ENCODE measurements at regions not wholly inside any gene's neighbourhood (a gene's known extent, or its start where the extent isn't known, plus 50 kb on each side); places are given as distances from the start of the nearest gene placed in this dataset.

DNA sequence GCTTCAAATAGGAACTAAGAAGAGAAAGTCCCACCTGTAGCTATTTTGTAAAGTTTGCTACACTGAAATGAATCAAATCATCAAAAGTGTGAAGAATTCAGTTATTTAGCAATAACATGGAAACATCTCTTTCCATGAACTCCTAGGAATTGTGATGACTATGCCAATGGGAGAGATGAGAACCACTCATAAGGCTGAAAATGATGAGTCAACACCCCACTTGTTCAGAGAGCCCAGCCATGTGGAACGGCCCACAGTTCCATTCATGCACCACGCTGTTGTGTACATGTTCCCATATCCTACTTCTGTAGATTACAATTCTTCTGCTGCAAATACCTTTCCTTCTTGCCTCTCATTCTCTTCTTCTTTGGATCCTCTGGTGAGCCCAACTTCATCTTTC, 645.5 kb upstream of the ID2 start:
- TF ChIP-seq SUZ12 (IDR thresholded peaks at IDR 0.05; ENCODE audit: extremely low read depth, insufficient read depth, insufficient read length) (no peak), YY1 (IDR thresholded peaks at IDR 0.05; ENCODE audit: insufficient read depth, insufficient read length) (no peak), ZNF274 (IDR thresholded peaks at IDR 0.05; ENCODE audit: low read depth, low read length) (no peak)
- H3K9ac ChIP-seq (ENCODE audit: insufficient read length, low read depth): no peak overlapping the region
- no peak overlapping the region for H3K4me3 ChIP-seq (ENCODE audit: insufficient read length, low read depth)
- H3K36me3 ChIP-seq (ENCODE audit: insufficient read depth, insufficient read length, low read length): no peaks in the 10 kb centered on the region
- no peak for DNase-seq (ENCODE audit: low read depth, low spot score)
- no peaks in the 10 kb centered on the region for H3K27me3 ChIP-seq (ENCODE audit: insufficient read depth, insufficient read length)
- H3K4me1 ChIP-seq (ENCODE audit: insufficient read depth, insufficient read length): no peaks in the 10 kb centered on the region
- H3K9me3 ChIP-seq (ENCODE audit: insufficient read depth, low read length): no peaks in the 10 kb centered on the region

DNA sequence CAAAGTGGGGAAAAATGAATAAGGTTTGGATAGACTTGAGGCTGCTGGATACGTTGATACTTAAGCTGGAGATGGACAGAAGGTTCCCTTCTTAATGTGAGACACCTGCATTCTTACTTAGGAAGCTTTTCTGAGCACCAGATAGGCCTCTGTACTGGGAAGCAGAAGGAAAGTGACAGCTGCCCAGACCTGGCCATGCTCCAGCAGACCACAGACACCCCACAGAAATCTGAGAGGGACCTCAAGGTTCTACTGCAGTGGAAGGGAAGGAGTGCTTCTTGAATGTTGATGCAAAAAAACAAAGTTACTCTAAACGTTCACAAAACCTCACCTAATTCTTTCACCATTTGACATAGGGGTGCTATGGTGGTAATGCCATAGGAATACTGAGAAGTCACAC, 642.1 kb upstream of the ID2 start:
- TF ChIP-seq SUZ12 (IDR thresholded peaks at IDR 0.05; ENCODE audit: extremely low read depth, insufficient read depth, insufficient read length) (no peak), YY1 (IDR thresholded peaks at IDR 0.05; ENCODE audit: insufficient read depth, insufficient read length) (no peak), ZNF274 (IDR thresholded peaks at IDR 0.05; ENCODE audit: low read depth, low read length) (no peak)
- no peaks in the 10 kb centered on the region for H3K27me3 ChIP-seq (ENCODE audit: insufficient read depth, insufficient read length)
- H3K4me1 ChIP-seq (ENCODE audit: insufficient read depth, insufficient read length): no peaks in the 10 kb centered on the region
- H3K4me3 ChIP-seq (ENCODE audit: insufficient read length, low read depth): no peak overlapping the region
- no peaks in the 10 kb centered on the region for H3K36me3 ChIP-seq (ENCODE audit: insufficient read depth, insufficient read length, low read length)
- no peaks in the 10 kb centered on the region for H3K9me3 ChIP-seq (ENCODE audit: insufficient read depth, low read length)
- H3K9ac ChIP-seq (ENCODE audit: insufficient read length, low read depth): no peak overlapping the region
- DNase-seq (ENCODE audit: low read depth, low spot score): no peak

DNA sequence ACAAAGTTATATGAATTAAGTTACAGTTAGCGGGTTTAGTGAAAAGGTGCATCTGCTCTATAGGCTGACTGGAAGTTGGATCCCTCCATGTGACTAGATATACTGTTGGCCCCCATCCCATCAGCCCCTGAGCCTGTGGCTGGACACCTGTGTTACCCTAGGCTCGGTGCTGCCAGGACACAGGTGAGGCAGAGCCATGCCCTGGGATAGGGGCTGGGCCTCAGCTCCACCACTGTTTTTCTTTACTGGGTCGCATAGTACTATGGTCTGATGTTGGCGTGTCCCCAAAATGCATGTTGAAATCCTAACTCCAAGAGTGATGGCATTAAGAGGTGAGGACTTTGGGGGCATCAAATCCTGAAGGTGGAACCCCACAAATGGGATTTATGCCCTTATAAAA, 638.6 kb upstream of the ID2 start:
- no peak overlapping the region for H3K4me3 ChIP-seq (ENCODE audit: insufficient read length, low read depth)

DNA sequence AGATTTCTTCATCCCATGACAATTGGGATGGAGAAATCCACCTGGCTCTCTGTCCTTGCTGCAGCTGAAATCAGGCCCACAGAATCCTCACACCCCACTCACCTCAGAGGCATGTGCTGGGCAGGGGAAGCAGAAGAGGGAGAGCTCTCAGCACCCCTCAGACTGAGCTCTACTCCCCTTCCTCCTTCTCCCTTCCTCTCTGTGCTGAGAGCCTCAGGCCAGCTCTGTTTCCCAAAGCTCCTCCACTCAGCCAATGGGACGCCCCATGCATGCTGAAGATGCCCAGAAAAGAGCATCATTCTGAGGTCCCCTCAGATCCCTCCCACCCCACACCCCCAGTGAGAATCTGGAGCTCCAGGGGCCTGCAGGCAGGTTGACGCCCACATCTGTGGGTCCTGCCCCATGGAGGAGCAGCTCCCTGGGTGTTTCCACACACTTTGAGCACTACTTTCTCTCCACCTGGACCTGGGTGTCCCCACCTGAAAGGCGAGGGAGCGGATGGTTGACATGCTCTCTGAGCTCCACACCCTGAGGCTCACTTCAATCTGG, 637.7 kb upstream of the ID2 start:
- DNase-seq (ENCODE audit: low read depth, low spot score): no peak
- H3K27me3 ChIP-seq (ENCODE audit: insufficient read depth, insufficient read length): no peaks in the 10 kb centered on the region
- H3K4me3 ChIP-seq (ENCODE audit: insufficient read length, low read depth): no peak overlapping the region
- no peaks in the 10 kb centered on the region for H3K36me3 ChIP-seq (ENCODE audit: insufficient read depth, insufficient read length, low read length)
- TF ChIP-seq SUZ12 (IDR thresholded peaks at IDR 0.05; ENCODE audit: extremely low read depth, insufficient read depth, insufficient read length): no peak
- no peak for TF ChIP-seq YY1 (IDR thresholded peaks at IDR 0.05; ENCODE audit: insufficient read depth, insufficient read length)
- no peak for TF ChIP-seq ZNF274 (IDR thresholded peaks at IDR 0.05; ENCODE audit: low read depth, low read length)
- H3K4me1 ChIP-seq (ENCODE audit: insufficient read depth, insufficient read length): no peaks in the 10 kb centered on the region
- H3K9me3 ChIP-seq (ENCODE audit: insufficient read depth, low read length): no peaks in the 10 kb centered on the region
- H3K9ac ChIP-seq (ENCODE audit: insufficient read length, low read depth): no peak overlapping the region

More for the DNA sequence above, 638.6 kb upstream of the ID2 start:
- H3K9ac ChIP-seq (ENCODE audit: insufficient read length, low read depth): no peak overlapping the region
- no peak for TF ChIP-seq YY1 (IDR thresholded peaks at IDR 0.05; ENCODE audit: insufficient read depth, insufficient read length)
- TF ChIP-seq ZNF274 (IDR thresholded peaks at IDR 0.05; ENCODE audit: low read depth, low read length): no peak
- TF ChIP-seq SUZ12 (IDR thresholded peaks at IDR 0.05; ENCODE audit: extremely low read depth, insufficient read depth, insufficient read length): no peak
- H3K9me3 ChIP-seq (ENCODE audit: insufficient read depth, low read length): no peaks in the 10 kb centered on the region
- DNase-seq (ENCODE audit: low read depth, low spot score): no peak
- H3K27me3 ChIP-seq (ENCODE audit: insufficient read depth, insufficient read length): no peaks in the 10 kb centered on the region
- H3K36me3 ChIP-seq (ENCODE audit: insufficient read depth, insufficient read length, low read length): no peaks in the 10 kb centered on the region
- no peaks in the 10 kb centered on the region for H3K4me1 ChIP-seq (ENCODE audit: insufficient read depth, insufficient read length)

DNA sequence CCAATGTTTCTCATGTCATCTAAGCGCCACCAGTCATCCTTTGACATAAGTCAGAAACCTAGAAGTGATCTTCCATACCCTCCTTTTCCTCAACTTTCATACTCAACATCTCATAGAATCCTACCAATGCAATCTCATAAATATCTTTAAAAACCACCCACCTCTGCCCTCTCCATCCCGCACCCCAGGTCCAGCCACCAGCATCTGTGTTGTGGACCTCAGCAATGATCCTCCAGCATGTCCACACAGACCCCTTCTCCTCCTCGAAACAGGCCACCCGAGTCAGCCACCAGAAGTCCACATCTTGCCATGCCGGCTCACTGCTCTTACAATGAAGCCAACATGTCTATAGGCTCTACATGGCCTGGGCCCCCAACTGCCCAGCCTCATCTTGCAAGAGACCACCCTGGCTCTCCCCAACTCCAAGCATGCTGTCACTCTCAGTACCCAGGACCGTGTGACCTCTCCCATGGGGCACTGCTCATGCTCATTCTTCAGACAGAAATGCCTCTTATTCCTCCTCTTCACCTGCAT, 636.7 kb upstream of the ID2 start:
- no peaks in the 10 kb centered on the region for H3K36me3 ChIP-seq (ENCODE audit: insufficient read depth, insufficient read length, low read length)
- DNase-seq (ENCODE audit: low read depth, low spot score): no peak
- no peak for TF ChIP-seq YY1 (IDR thresholded peaks at IDR 0.05; ENCODE audit: insufficient read depth, insufficient read length)
- TF ChIP-seq SUZ12 (IDR thresholded peaks at IDR 0.05; ENCODE audit: extremely low read depth, insufficient read depth, insufficient read length): no peak
- H3K27me3 ChIP-seq (ENCODE audit: insufficient read depth, insufficient read length): no peaks in the 10 kb centered on the region
- no peaks in the 10 kb centered on the region for H3K9me3 ChIP-seq (ENCODE audit: insufficient read depth, low read length)
- no peak overlapping the region for H3K4me3 ChIP-seq (ENCODE audit: insufficient read length, low read depth)
- H3K4me1 ChIP-seq (ENCODE audit: insufficient read depth, insufficient read length): no peaks in the 10 kb centered on the region
- H3K9ac ChIP-seq (ENCODE audit: insufficient read length, low read depth): no peak overlapping the region

DNA sequence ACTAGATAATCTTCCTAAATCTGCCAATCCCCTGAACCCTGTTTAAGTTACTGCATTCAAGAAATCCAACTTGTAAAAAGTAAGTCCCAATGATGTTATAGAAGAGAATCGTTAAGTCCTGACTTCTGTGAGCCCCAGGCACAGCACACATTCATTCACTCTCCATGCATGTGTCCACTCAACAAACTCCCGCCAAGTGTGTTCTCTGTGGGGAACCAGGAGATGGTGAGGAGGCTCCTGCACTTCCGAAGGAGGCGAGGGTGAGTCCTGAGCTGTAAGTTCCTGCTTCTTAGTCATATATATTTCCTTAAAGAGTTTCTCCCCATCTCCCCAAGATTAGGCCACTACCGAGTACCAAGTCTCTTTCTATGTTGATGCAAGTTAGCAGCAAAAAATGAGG, 635.0 kb upstream of the ID2 start:
- no peak for DNase-seq (ENCODE audit: low read depth, low spot score)
- Histone ChIP-seq H3K27me3 (ENCODE audit: insufficient read depth, insufficient read length) (no peaks in the 10 kb centered on the region), H3K36me3 (ENCODE audit: insufficient read depth, insufficient read length, low read length) (no peaks in the 10 kb centered on the region), H3K4me3 (ENCODE audit: insufficient read length, low read depth) (no peak overlapping the region), H3K9me3 (ENCODE audit: insufficient read depth, low read length) (no peaks in the 10 kb centered on the region), H3K9ac (ENCODE audit: insufficient read length, low read depth) (no peak overlapping the region), H3K4me1 (ENCODE audit: insufficient read depth, insufficient read length) (no peaks in the 10 kb centered on the region)
- TF ChIP-seq SUZ12 (IDR thresholded peaks at IDR 0.05; ENCODE audit: extremely low read depth, insufficient read depth, insufficient read length): no peak
- no peak for TF ChIP-seq YY1 (IDR thresholded peaks at IDR 0.05; ENCODE audit: insufficient read depth, insufficient read length)
- TF ChIP-seq ZNF274 (IDR thresholded peaks at IDR 0.05; ENCODE audit: low read depth, low read length): no peak

DNA sequence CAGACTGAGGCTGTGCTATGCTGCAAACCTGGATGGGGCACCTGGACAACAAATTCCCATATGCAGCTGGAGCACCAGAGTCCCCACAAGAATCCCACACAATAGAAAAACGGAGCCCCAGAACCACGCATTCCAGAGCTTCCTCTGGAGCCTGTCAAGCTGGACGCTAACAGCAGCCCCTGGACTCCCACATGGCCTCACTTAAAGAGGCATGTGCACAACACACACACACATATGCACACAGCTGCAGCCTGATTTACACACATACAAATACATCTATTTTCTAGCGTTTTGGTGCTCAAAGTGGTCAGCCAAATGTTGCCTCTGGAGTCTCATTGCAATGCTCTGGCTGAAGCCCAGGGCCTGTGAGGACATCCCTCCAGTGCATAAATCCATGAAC, 632.7 kb upstream of the ID2 start:
- no peaks in the 10 kb centered on the region for H3K4me1 ChIP-seq (ENCODE audit: insufficient read depth, insufficient read length)
- no peaks in the 10 kb centered on the region for H3K36me3 ChIP-seq (ENCODE audit: insufficient read depth, insufficient read length, low read length)
- TF ChIP-seq YY1 (IDR thresholded peaks at IDR 0.05; ENCODE audit: insufficient read depth, insufficient read length): no peak
- TF ChIP-seq SUZ12 (IDR thresholded peaks at IDR 0.05; ENCODE audit: extremely low read depth, insufficient read depth, insufficient read length): no peak
- no peak for TF ChIP-seq ZNF274 (IDR thresholded peaks at IDR 0.05; ENCODE audit: low read depth, low read length)
- H3K9me3 ChIP-seq (ENCODE audit: insufficient read depth, low read length): no peaks in the 10 kb centered on the region
- H3K27me3 ChIP-seq (ENCODE audit: insufficient read depth, insufficient read length): no peaks in the 10 kb centered on the region
- H3K4me3 ChIP-seq (ENCODE audit: insufficient read length, low read depth): no peak overlapping the region
- no peak overlapping the region for H3K9ac ChIP-seq (ENCODE audit: insufficient read length, low read depth)
- no peak for DNase-seq (ENCODE audit: low read depth, low spot score)

All from NT2/D1 (cell line).